Stimulated activated CD8-positive, alpha-beta memory T cell treated with anti-CD3 and anti-CD28 coated beads, Interleukin-15, amount 100 ng/mL, for 24 hours (primary cell): ENCODE measurements at regions not wholly inside any gene's neighbourhood (a gene's known extent, or its start where the extent isn't known, plus 50 kb on each side); places are given as distances from the start of the nearest gene placed in this dataset.
"Not testable (repeated sequence)": the region's sequence is repeated elsewhere in the genome, so short reads cannot be mapped to it uniquely, and the experiment has no call there.

Experiments used
- DNase-seq: peaks from one replicate; pipeline ENCODE4 v3.0.0-alpha.2; 2020; ENCODE audit warnings: low read depth

DNA sequence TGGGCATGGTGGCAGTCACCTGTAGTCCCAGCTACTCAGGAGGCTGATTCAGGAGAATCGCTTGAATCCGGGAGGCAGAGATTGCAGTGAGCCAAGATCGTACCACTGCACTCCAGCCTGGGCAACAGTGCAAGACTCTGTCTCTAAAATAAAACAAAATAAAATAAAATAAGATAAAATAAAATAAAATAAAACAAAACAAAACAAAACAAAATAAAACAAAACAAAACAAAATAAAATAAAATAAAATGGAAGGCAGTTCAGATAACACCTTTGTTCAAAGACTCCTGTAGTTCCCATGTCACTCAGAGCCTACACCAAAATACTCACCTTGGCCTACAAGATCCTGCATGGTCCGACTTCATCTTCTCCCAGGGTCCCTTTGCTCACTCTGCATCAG, 61.3 kb downstream of the SYF2 start:
- DNase-seq, result not testable (repeated sequence)

DNA sequence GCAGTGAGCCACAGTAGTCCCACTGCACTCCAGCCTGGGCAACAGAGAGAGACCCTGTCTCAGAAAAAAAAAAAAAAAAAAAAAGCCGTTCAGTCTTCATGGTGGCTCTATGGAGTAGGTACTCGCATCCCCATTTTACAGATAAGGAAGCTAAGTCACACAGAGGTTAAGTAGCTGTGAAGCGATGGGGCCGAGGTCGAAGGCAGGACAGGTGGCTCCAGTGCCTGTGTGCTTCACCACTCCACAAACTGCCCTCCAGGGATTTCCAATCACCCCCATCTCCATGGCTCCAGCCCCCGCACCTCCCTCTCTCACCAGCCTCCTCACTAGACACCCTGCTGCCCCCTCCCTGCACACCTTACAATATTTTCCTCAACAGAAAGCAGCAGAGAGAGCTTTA, 61.9 kb downstream of the SYF2 start:
- no peak for DNase-seq

DNA sequence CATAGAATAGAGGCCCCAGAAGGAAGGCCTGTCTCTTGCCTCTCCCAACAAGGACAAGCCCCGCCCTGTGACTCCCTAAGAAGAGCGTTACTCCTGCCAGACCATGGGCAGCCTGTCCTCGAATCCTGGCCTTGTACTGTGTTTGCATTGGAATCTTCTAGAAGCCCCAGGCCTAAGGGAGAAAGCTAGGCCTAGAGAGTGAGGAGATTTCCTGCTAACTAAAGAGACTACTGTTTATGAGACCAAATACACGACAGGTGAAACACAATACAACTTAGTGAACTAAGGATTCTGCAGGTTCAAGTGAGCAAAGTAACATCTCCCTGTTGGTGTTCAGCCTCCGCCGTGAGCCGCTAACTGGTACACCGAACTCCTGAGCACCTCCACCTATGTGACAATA, 62.7 kb downstream of the SYF2 start:
- DNase-seq, result no peak

DNA sequence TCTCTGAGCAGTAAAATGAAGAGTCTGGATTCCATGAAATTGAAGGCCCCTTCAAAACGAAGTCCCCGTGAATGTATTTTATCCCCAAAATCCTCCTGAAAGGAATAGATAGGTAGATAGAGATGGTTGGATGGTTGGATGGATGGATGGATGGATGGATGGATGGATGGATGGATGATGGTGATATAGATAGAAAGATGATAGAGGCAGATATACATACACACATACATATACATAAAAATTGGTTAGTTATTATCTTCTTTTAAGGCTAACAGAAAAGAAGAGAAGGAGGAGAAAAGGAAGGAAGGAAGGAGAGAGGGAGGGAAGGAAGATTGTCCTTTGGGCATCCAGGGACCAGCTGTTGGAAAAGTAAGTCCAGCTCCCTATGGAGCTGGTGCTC, 63.1 kb downstream of the SYF2 start:
- no peak for DNase-seq

DNA sequence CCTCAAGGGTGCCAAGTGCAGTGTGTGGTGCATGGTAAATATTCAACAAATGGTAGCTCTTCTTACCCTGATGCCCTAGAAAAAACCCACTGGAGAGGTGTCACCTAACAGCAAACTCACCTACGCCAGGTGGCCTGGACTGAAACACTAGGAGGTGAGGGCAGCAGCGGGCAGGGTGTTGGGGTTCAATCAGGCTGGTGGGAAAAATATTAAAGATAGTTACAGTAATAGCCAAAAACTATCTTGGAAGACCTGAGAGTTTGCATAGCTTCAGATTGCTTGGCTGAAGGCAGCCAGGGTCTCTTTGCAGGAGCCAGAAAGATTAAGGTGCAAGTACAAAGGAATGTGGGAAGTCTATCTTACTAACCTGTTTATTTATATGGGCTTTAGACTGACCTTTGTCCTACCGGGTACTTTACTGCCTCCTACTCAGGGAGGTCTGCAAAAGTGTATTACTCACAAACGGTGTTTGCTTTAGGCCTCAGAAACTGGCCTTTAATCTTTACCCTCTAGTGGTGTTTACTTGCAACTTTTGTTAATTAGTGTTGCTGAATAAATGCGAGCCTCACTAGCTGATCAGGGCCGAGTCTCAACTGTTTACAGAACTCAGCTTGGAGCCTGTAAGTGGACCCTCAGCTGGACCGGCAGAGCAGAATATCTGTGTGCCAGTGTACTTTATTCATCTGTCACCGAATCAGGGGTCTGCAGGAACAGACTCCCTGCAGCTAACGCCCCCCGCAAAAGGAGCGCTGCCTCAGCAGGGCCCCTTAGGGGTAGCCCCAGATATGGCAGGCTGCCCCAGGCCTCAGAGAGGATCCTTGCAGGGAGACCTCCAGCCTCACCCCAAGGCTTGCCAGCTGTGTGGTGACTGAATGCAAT, 63.9 kb downstream of the SYF2 start:
- no peak for DNase-seq

DNA sequence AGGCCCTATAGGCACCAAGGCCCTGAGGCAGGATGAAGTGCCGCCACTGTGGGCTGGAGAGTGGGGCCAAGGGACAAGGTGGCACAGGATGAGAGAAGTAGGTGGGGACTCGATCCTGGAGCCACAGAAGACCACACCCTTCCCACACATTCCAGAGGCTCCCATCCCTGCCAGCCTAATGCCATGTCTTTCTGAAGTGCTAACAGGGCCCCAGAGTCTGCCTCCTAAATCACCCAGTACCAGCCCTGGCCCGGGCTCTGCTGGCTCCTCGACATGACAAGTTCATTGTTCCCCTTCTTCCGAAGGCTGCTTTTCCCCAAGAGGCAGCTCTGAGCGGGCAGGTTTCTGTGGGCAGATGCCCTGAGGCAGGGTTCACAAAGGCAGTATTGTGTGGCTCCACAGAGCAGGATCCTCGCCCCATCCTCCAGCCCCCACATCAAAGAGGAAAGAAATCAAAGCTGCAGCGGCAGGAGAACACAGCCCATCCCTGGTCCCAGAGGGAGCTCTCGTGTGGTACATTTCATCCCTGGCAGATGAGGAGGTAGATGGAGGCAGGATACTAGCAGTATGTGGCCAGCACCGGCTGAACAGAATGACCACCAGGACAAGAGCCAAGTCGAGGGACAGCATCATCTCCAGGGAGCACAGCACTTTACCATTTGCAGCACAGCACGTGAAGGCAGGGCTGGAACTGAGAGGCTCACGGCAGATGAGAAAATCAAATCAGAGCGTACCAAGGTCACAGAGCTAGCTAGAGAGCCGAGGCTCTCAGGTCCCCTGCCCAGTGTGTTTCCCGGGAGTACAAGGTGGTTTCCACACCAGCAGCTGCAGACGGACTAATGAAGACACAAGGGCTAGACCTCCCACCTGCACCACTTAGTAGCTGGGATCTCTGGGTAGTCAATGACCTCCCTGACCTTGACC, 64.8 kb downstream of the SYF2 start:
- DNase-seq, result no peak

DNA sequence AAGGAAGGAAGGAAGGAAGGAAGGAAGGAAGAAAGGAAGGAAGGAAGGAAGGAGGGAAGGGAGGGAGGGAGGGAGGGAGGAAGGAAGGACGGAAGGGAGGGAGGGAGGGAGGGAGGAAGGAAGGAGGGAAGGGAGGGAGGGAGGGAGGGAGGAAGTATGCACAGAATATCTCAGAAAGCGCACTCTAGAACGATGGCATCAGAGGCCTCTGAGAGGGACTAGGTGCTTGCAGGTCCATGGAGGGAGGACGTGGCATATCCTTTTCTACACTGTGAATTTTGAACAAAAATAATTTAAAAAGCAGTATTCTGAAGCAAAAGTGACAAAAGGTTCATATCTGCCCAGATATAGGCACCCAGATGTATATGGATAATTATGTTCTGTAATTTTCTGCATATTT, 65.5 kb downstream of the SYF2 start:
- DNase-seq, result no peak

DNA sequence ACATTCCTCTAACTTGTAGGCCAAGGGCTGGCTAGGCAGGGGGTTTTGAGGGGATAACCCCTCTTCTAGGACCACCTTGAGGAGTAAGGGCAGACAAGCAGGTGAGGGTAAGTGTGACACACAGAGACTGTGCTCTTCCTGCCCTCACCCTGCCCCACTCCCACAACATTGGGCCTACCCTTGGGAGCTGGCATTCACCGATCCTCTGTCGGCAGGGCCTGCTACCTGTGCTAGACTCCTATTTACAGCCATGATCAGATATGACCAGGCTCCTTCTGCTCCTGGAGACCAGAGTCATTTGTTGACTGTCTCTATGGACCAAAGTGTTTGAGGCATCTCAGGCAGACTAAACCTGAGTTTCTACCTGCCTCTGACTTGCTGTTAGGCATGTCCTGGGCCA, 68.3 kb downstream of the SYF2 start:
- no peak for DNase-seq

DNA sequence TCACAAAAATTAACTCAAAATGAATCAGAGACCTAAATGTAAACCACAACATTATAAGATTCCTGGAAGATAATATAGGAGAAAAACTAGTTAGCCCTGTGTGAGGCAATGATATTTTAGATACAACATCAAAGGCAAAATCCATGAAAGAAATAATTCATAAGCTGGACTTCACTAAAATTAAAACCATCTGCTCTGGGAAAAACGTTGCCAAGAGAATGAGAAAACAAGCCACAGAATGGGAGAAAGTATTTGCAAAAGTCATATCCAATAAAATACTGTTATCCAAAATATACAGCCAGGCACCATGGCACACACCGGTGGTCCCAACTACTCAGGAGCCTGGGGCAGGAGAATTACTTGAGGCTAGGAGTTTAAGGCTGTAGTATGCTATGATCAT, 70.3 kb downstream of the SYF2 start:
- no peak for DNase-seq

DNA sequence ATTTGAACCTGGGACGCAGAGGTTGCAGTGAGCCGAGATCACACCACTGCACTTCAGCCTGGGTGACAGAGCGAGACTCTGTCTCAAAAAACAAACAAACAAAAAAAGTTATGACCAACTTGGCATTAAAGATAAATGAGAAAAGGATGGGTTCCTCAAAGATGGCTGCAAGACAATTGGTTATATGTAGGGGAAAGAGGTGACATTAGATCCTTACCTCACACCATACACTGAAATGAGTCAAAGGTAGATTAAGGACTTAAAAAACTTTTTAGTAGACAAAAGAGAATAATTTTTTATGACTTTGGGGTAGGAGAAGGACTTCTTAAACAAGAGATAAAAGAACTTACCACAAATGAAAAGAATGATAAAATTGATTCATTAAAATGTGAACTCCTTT, 74.5 kb downstream of the SYF2 start:
- no peak for DNase-seq

DNA sequence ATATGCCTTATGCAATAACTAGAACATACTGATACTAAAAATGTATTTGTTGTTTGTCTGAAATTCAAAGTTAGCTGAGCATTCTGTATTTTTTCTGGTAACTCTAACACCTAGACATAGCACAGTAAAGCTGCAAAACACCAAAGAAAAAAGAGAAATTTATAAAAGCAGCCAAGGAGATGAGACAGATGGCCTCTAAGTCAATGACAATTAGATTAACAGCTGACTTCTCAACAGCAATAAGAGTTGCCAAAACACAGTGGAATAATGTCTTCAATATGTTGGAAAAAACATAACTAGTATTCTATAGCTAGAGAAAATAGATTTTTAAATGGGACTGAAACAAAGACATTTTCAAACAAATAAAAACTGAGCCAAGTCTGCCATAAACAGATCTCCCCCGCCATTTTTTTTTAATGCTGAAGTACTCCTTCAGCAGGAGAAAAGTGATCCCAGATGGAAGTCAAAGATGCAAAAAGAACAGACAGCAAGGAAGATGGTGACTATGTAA, 81.3 kb downstream of the SYF2 start:
- no peak for DNase-seq

DNA sequence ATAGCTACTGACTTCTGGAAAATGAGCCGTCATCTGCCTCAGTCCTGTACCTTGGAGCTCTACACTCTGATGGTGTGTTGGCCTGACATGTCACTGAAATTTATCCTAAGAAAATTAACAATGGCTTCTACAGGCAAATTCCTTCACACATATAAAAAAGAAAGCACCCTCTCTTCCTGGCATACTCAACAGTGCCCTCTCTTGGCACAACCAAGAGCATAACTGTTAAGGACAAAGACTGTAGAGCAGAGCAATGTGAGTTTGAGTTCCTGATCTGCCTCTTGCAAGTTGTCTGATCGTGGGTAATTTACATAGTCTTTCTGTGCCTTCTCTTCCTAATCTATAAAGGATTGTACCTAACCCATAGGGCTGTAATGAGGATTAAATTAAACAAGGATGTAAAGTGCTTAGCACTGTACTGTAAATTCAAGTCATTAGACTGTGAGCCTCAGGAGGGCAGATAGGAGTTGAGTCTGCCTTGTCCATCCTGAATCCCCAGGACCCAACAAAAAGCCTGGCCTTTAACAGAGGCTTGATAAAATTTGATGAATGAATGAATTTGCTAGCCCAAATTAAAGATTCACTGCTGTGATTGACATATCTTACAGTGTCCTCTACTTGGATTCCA, 83.5 kb downstream of the SYF2 start:
- DNase-seq, result no peak

DNA sequence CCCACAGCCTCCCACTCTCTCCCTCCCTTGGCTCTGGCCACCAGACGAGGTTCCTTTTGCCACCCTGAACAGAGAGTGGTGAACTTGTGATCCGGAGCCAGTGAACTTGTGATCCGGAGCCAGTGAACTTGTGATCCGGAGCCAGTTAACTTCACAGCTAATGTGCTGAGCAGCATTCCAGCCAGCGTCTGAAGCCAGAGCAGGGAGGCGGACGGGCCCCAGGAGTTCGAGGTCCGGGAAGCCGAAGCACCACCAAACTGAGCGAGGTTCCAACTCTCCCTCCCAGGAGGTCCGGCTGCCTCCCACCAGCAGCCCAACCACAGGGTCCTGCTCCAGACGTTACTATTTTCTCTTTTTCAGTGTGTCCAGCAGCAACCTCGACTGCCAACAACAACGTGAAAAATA, 85.8 kb downstream of the SYF2 start:
- DNase-seq, result no peak

DNA sequence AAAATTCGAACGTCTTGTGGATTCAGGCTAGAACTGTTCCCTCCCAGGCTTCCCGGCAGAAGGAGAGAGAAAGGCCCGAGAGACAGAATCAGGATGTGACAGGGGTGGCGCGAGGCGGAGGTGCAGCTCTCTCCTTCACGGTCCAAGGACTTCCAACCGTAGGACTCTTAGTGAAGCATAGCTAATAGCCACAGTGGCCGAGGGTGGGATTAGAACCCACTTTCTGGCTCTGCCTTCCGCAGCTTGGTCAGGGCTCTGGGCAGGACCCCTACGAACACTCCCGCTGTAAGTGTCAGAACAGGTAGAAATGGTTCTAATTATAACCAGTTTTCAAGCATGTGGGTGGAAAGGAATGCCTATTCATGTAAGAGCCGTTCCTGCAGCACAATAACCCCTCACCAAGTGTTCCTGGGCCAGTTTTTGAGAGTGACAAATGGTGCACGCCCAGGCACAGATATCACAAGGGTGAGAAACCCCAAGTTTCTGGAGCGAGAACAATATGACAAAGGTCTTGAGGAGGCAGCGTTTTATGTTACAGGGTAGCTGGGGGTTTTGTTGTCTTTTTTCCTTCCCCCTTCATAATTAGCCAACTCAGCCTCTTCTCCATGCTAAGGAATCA, 86.4 kb downstream of the SYF2 start:
- DNase-seq, result no peak

DNA sequence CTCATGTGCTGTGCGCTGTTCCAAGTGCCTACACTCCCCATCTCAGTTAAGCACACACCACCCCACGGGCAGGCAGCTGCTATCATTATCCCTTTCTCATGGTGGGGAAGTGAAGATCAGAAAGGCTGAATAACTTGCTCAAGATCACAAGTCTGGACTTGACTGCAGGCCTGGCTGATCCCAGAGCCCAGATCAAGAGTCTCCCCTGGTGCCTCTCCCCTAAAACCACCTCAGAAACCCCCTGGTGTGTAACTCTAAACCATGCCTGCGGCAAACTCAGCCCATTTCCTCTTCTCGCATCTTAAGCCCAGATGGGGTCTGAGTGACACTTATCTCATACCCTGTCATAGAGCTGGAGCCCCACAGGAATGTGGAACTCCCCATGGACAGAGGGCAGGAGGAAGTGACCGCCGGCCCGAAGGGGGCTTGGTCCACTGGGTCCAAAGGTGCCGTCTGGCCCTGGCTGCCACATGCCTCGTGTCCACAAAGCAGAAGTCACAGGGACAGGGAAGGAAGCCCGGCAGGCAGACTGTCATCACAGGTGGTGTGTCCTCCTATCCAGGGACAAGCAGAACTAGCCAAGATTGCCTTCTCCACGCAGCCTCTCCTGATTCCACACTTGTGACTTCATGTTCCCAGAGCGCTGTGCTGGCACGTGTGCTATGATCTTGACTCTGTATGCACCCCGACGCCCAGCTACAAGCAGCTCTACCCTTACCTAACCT, 92.1 kb downstream of the SYF2 start:
- no peak for DNase-seq

DNA sequence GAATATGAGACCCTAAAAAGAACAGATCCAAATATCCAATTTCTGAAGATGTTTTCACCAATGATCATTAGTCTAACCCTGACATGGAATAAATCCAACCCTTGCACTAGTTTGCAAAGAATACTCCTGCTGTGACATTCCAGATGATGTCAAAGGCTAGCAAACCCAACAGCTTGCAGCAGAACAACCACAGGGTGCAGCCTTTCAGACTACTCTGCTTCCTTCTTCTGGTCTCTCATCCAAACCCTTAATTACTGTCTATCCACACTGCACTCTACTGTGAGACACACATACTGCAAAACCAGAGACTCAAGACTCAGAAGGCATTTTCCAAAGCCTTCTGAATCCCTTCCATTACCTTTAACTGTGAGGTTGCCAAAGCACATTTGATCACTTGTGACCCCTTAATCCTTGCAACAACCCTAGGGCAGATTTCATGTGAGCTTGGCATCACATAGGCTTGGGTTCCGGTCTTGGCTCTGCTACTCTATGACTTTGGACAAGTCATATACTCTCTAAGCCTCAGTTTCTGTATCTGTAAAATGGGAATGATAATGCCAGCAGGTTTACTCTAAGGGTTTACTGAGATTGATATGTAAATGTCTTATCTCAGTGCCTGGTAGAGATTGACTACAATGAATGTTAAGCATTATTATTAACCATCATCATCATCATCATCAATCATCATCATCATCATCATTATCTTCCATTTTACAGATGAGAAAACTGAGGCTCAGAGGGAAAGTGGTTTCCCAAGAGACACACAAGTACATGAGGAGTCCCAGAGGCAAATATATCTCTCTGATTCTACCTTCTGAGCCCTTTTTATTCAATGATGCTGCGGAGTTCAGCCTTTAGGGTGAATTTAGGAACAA, 94.5 kb downstream of the SYF2 start:
- no peak for DNase-seq

DNA sequence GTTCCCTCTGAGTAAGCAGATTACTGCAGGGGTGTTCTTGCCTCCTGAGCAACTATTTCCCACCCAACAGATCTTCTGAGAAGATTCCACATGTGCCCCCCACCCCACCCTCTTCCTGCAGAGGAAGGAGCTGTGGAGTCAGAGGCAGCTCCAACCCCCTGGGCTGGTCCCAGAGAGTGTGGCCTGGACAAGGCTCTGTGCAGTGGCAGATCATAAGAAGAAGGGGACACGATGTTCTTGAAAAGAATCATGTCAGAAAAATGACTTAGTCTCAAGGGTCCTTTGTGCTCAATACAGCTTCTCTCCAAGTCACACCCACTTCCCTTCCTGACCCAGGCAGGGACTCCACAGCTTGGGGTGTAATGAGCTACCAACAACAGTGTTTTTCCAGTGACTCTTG, 95.2 kb downstream of the SYF2 start:
- no peak for DNase-seq

DNA sequence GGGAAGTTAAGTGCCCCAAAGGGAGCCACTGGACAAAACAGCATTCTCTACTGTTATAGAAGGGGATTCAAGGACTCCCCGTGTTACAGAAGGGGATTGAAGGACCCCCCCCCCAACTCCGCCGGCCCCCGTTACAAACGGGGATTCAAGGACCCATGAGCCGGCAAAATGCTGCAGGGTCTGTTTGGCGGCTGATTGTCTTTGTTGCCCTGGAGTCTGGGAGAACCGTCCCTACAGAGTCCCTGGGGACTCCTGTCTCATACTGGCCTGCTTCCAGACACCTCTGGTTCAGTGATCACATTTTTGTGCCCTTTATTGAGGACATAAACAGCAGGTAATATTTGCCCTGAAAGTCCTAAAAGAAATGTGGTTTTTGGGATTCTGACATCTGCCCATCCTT, 96.4 kb downstream of the SYF2 start:
- no peak for DNase-seq

DNA sequence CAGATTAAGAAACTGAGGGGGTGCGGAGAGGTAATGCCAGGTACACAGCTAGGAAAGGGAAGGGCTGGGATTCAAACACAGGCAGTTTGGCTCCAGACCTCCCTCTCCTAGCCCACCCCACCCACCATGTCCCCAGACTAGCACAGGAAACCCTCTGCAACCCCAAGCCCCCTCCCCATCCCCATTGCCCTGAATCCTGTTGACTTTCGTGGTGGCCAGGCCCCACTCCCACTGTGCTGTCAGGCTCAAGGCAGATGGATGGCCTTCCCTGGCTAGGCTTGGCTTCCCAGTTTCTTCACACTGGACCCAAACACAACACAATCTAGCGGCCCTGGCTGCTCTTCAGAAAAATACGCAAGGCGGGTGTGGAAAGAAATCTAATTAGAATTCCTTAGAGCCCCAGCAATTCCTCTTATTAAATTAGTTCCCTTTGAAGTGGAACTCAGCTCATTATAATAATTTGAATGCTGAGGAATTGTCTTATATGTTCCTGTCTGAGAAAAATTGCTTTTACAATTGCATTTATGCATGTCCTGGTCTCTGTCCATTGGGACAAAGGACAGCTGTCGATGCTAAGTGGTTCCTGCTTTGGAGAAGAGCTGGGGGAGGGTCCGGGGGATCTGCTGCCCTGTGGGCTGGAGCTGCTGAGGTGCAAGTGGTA, 97.4 kb downstream of the SYF2 start:
- DNase-seq, result no peak

DNA sequence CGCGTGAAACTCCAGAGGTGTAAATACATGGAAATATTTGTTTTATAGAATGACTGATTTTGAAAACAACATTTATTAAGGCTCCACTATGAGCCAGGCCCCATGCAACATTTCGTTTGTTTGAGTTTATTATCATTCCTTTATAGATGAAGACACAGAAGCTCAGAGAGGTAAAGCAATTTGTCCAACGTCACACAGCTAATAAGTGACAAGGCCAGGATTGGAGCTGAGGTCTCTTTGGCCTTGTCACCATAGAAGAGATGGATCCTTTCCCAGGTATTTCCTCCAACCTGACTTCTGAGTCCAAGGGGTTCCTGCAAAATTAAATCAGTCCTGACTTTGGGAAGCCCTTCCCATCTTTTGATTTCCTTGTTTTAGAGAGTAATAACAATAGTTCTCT, 98.0 kb downstream of the SYF2 start:
- no peak for DNase-seq
